WTC11 (cell line): ENCODE measurements at regions not wholly inside any gene's neighbourhood (a gene's known extent, or its start where the extent isn't known, plus 50 kb on each side); places are given as distances from the start of the nearest gene placed in this dataset.

ENCODE experiments used
- CREM ChIP-seq: sonication (generic); formaldehyde crosslinking; IDR thresholded peaks from 2 replicates; pipeline ENCODE4 v1.8.1; 2022; ENCODE audit warnings: mild to moderate bottlenecking, missing genetic modification reagents, moderate library complexity
- FOXJ3 ChIP-seq: sonication (generic); formaldehyde crosslinking; IDR thresholded peaks from 2 replicates; pipeline ENCODE4 v1.9.0; 2021; ENCODE audit warnings: missing genetic modification reagents, mild to moderate bottlenecking, borderline replicate concordance
- MAX ChIP-seq: sonication (generic); formaldehyde crosslinking; IDR thresholded peaks from 2 replicates; pipeline ENCODE4 v1.8.0; 2022; ENCODE audit warnings: mild to moderate bottlenecking, missing genetic modification reagents
- SP1 ChIP-seq: sonication (generic); formaldehyde crosslinking; conservative IDR thresholded peaks from 2 replicates; pipeline ENCODE4 v1.8.1; 2022; ENCODE audit warnings: missing genetic modification reagents
- TP53 ChIP-seq: sonication (generic); formaldehyde crosslinking; IDR thresholded peaks from 2 replicates; pipeline ENCODE4 v1.8.1; 2023; ENCODE audit warnings: mild to moderate bottlenecking, missing genetic modification reagents
- ZNF232 ChIP-seq: sonication (generic); formaldehyde crosslinking; IDR thresholded peaks from 2 replicates; pipeline ENCODE4 v1.8.0; 2022; ENCODE audit warnings: mild to moderate bottlenecking, missing genetic modification reagents
- ZNF512 ChIP-seq: sonication (generic); formaldehyde crosslinking; IDR thresholded peaks from 2 replicates; pipeline ENCODE4 v1.8.1; 2022; ENCODE audit warnings: missing genetic modification reagents, borderline replicate concordance
- TF ChIP-seq, protein P1 (sequence below): fragments of 200-600 bp; IDR thresholded peaks from 2 replicates; pipeline ENCODE4 v1.8.0; 2022; ENCODE audit warnings: antibody characterized with exemption
- TF ChIP-seq, protein P2 (sequence below): sonication (generic); formaldehyde crosslinking; IDR thresholded peaks from 2 replicates; pipeline ENCODE4 v1.8.1; 2023; ENCODE audit warnings: mild to moderate bottlenecking, missing genetic modification reagents
- TF ChIP-seq, protein P3 (sequence below): sonication (generic); formaldehyde crosslinking; IDR thresholded peaks from 2 replicates; pipeline ENCODE4 v1.8.0; 2022; ENCODE audit warnings: mild to moderate bottlenecking, missing genetic modification reagents
- TF ChIP-seq, protein P4 (sequence below): sonication (generic); formaldehyde crosslinking; IDR thresholded peaks from 2 replicates; pipeline ENCODE4 v1.8.1; 2023; ENCODE audit warnings: mild to moderate bottlenecking, missing genetic modification reagents, borderline replicate concordance
- TF ChIP-seq, protein P5 (sequence below): sonication (generic); formaldehyde crosslinking; IDR thresholded peaks from 2 replicates; pipeline ENCODE4 v1.8.0; 2023; ENCODE audit warnings: missing genetic modification reagents

- no peak for TF ChIP-seq FOXJ3 (CRISPR knock-in tag)
- TF ChIP-seq, protein P1, sequence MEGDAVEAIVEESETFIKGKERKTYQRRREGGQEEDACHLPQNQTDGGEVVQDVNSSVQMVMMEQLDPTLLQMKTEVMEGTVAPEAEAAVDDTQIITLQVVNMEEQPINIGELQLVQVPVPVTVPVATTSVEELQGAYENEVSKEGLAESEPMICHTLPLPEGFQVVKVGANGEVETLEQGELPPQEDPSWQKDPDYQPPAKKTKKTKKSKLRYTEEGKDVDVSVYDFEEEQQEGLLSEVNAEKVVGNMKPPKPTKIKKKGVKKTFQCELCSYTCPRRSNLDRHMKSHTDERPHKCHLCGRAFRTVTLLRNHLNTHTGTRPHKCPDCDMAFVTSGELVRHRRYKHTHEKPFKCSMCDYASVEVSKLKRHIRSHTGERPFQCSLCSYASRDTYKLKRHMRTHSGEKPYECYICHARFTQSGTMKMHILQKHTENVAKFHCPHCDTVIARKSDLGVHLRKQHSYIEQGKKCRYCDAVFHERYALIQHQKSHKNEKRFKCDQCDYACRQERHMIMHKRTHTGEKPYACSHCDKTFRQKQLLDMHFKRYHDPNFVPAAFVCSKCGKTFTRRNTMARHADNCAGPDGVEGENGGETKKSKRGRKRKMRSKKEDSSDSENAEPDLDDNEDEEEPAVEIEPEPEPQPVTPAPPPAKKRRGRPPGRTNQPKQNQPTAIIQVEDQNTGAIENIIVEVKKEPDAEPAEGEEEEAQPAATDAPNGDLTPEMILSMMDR, result no peak
- TF ChIP-seq ZNF232 (CRISPR knock-in tag), result no peak
- TF ChIP-seq, protein P2, sequence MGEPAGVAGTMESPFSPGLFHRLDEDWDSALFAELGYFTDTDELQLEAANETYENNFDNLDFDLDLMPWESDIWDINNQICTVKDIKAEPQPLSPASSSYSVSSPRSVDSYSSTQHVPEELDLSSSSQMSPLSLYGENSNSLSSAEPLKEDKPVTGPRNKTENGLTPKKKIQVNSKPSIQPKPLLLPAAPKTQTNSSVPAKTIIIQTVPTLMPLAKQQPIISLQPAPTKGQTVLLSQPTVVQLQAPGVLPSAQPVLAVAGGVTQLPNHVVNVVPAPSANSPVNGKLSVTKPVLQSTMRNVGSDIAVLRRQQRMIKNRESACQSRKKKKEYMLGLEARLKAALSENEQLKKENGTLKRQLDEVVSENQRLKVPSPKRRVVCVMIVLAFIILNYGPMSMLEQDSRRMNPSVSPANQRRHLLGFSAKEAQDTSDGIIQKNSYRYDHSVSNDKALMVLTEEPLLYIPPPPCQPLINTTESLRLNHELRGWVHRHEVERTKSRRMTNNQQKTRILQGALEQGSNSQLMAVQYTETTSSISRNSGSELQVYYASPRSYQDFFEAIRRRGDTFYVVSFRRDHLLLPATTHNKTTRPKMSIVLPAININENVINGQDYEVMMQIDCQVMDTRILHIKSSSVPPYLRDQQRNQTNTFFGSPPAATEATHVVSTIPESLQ, result no peak
- TF ChIP-seq, protein P3, sequence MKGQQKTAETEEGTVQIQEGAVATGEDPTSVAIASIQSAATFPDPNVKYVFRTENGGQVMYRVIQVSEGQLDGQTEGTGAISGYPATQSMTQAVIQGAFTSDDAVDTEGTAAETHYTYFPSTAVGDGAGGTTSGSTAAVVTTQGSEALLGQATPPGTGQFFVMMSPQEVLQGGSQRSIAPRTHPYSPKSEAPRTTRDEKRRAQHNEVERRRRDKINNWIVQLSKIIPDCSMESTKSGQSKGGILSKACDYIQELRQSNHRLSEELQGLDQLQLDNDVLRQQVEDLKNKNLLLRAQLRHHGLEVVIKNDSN (CRISPR knock-in tag), result no peak
- no peak for TF ChIP-seq SP1 (CRISPR knock-in tag)
- TF ChIP-seq TP53 (CRISPR knock-in tag), result no peak
- TF ChIP-seq, protein P4, sequence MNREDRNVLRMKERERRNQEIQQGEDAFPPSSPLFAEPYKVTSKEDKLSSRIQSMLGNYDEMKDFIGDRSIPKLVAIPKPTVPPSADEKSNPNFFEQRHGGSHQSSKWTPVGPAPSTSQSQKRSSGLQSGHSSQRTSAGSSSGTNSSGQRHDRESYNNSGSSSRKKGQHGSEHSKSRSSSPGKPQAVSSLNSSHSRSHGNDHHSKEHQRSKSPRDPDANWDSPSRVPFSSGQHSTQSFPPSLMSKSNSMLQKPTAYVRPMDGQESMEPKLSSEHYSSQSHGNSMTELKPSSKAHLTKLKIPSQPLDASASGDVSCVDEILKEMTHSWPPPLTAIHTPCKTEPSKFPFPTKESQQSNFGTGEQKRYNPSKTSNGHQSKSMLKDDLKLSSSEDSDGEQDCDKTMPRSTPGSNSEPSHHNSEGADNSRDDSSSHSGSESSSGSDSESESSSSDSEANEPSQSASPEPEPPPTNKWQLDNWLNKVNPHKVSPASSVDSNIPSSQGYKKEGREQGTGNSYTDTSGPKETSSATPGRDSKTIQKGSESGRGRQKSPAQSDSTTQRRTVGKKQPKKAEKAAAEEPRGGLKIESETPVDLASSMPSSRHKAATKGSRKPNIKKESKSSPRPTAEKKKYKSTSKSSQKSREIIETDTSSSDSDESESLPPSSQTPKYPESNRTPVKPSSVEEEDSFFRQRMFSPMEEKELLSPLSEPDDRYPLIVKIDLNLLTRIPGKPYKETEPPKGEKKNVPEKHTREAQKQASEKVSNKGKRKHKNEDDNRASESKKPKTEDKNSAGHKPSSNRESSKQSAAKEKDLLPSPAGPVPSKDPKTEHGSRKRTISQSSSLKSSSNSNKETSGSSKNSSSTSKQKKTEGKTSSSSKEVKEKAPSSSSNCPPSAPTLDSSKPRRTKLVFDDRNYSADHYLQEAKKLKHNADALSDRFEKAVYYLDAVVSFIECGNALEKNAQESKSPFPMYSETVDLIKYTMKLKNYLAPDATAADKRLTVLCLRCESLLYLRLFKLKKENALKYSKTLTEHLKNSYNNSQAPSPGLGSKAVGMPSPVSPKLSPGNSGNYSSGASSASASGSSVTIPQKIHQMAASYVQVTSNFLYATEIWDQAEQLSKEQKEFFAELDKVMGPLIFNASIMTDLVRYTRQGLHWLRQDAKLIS (CRISPR knock-in tag), result no peak
- TF ChIP-seq CREM (CRISPR knock-in tag), result no peak
- TF ChIP-seq, protein P5, sequence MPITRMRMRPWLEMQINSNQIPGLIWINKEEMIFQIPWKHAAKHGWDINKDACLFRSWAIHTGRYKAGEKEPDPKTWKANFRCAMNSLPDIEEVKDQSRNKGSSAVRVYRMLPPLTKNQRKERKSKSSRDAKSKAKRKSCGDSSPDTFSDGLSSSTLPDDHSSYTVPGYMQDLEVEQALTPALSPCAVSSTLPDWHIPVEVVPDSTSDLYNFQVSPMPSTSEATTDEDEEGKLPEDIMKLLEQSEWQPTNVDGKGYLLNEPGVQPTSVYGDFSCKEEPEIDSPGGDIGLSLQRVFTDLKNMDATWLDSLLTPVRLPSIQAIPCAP, result no peak
- no peak for TF ChIP-seq ZNF512 (CRISPR knock-in tag)
- no peak for TF ChIP-seq MAX (CRISPR knock-in tag)
Observed at GRCh38 chr10:113348694-113349093, 204.2 kb upstream of the HABP2 start.
